Fibroblast of skin of right quadriceps (primary cell): ENCODE measurements at regions not wholly inside any gene's neighbourhood (a gene's known extent, or its start where the extent isn't known, plus 50 kb on each side); places are given as distances from the start of the nearest gene placed in this dataset.
"Not testable (repeated sequence)": the region's sequence is repeated elsewhere in the genome, so short reads cannot be mapped to it uniquely, and the experiment has no call there.

Source experiments
- DNase-seq: peaks from one replicate; pipeline ENCODE4 v3.0.0-alpha.2; 2013

DNA sequence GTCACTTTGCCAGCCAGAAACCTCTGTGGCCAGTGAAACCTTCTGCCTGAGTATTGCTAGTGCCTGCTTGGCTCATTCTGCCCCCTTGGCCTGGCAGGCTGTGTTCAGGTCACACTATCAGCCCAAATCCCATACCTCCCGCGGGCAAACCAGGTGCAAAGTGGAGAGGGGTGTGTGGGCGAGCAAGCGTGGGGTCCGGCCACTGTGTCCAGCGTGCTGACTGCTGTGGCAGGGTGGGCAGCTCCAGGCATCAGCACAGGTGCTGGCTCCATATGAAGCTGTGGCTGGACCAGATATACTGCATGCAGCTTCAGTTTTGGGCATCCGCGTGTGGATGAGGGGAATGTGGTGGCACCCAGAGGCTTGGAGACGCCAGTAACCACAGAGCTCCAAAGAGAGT, 576.5 kb upstream of the EDIL3 start:
- no peak for DNase-seq

DNA sequence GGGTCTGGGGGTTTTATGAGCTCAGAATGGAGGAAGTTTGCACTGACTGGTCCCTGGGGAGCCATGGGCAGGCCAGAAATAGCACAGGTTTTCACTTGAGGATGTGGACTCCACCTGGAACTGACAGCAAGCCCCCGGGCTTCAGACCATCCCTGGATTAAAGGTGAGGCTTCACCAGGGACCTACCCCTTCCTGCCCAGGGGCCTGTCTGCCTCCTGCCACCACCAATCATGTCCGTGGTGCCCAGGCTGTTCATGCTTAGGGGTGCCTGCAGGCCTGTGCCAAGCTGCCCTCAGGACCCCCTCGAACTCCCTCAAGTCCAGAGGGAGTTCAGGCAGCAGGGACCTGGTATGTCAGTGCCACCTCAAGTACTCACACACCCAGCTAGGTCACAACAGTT, 577.2 kb upstream of the EDIL3 start:
- DNase-seq, result no peak

DNA sequence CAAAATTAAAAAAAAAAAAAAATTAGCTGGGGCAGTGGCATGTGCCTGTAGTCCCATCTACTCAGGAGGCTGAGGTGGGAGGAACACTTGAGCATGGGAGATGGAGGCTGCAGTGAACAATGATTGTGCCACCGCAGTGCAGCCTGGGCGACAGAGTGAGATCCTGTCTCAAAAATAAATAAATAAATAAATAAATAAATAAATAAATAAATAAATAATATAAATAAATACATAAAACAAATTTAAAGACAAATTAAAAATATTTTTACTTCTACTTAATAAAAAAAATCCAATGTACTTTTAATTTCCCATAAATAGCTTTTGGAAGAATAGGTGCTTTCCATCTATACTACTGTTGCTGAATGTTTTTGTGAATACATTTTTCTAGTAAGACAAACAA, 598.4 kb upstream of the EDIL3 start:
- no peak for DNase-seq

DNA sequence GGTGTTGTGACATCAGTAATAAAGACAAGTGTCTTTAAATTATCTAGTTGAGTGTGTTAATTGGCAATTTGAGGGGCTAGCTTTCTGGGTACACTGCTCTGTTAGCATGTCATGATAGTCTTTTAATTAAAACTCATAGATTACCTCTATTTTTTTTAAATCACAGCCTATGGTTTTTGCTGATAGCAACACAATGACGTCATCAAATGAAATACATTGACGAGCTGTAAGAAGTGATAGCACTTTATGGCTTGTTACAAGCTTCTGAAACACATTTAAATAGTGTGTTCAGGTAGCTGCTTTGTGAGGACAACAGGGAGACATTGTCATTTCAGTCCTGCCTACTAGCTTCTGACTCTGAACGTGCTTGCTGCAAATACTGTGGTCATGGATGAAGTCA, 600.5 kb upstream of the EDIL3 start:
- DNase-seq, result no peak

DNA sequence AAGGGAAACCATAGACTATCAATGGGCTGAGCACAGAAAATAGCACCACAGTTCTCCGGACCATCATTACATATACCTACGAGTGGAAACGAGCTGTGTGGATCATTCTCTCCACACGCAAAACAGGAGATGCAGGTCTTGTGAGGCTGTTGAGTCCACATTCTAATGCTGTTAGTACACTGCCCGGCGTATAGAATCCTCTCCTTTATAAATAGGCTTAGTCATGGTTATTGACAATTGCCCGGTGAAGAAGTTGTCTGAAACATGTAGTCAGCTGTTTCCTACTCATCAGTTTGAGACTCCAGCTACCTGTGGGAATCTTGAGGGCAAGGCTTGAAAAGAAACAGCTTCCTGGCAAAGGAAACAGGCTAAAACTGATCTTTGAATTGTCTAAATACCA, 602.0 kb upstream of the EDIL3 start:
- DNase-seq, result no peak

DNA sequence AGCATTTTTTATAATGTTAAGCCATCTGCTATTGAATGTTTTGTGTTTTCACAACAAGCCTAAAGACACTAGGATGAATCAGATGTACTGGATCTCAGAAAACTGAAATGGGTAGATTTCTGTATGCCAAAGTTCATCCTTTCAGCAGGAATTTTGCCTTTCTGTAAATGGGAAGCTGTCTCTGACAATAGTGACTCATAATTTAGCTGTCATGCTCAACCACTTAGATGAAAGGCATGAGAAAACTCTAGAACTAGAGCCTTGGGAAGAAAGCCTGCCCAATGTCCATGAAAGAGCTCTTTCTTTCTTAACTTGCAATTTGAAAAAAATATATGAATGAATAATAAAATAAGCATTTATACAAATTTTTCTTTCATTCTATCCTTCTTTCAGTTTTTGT, 616.0 kb upstream of the EDIL3 start:
- peak; percentile 1 for DNase-seq

DNA sequence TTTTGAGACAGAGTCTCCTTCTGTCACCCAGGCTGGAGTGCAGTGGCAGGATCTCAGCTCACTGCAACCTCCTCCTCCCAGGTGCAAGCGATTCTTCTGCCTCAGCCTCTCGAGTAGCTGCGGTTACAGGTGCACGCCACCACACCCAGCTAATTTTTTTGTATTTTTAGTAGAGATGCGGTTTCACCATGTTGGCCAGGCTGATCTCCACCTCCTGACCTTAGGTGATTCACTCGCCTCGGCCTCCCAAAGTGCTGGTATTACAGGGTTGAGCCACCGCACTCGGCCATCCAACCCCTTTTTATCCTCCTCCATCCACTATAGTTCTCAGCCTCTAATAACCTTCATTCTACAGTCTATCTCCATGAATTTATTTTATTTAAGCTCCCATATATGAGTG, 617.3 kb upstream of the EDIL3 start:
- not testable (repeated sequence) for DNase-seq

DNA sequence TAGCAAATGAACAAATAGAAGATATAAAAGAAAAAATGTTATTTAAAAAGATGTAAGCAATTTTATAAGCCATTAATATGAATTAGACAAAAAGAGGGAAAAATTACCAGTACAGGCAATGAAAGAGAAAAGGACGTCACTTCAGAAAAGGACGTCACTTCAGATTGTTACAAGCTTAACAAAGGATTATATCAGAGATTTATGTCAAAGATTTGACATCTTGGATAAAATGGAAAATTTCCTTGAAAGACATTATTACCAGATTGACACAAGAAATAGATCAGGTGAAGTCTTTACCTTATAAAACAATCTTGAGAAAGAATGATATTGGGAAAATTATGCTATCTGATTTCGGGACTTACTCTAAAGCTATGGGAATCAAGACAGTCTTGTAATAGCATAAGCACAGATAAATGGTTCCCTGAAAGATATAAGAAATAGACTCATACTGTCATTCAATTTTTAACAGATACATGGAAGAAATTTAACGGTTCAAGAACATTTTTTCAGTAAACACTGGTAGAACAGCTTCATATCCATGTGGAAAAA, 625.4 kb upstream of the EDIL3 start:
- DNase-seq, result no peak

DNA sequence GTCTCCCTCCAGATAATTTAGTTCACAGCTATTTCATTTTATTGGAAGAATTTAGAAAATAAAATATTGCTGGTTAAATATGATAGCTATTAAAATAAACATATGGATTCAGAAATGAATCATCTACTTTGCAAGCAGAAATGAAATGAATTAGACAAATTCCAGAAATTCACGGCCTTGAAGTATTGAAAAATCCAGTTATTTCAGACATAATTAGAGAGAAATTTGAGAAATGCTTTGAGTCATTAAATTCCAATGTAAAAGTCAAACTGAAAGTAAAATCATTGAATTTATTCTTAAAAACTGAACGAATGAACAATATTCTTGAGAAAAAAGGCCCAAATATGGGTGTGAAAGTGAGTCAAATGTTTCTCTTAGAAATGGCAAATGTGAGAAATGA, 632.6 kb upstream of the EDIL3 start:
- peak; percentile 2 for DNase-seq

DNA sequence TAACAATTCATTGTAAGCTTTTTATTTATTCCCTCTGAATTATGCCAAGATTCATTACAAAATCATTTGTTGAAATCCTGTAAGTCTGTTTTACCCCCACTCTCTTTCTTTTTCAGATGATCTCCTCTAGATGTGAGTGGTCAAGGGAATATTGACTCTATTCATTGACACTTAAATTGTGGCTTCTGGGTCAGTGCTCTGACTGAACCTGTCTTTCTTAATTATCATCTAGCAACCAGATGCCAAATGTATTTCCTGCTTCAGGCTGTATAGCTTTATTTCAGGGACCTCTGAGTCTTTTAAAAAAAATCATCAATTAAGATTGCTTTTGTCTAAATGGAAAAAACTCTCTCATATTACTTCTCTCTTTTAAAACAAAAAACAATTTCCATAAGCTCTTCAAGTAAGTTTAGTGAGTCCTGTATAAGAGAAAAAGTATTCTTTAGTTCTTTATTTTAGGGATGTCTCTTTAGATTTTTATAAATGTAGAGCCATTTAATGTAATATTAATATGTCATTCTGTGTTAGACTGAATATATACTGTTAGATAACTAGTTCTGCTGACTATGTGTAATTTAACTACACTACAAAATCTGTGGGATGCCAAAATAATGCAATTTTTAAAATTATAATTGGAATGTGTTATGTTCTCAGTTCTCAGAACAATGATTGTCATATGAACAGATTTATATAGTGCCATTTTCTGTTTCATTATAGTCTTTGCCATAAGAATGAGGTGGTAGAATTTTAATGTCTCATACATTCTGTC, 645.8 kb upstream of the EDIL3 start:
- DNase-seq, result no peak

DNA sequence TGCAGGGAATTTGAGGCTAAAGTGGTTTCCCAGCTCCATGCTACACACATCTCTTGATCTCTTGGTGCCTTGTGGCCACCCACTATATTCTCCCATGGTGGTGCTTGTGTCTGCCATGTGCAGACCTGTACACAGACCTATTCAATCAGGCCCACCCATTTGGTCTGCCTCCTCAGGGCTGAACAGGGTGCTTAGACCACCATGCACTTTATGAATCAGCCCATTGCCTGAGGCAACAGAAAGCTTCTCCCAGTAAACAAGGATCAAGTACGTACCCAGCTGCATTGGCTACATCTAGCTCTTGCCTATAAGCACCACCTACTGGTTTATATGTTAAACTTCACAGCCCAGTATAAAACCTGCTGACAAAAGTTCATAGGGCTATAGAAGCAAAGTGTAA, 664.3 kb upstream of the EDIL3 start:
- peak; percentile 50 for DNase-seq

DNA sequence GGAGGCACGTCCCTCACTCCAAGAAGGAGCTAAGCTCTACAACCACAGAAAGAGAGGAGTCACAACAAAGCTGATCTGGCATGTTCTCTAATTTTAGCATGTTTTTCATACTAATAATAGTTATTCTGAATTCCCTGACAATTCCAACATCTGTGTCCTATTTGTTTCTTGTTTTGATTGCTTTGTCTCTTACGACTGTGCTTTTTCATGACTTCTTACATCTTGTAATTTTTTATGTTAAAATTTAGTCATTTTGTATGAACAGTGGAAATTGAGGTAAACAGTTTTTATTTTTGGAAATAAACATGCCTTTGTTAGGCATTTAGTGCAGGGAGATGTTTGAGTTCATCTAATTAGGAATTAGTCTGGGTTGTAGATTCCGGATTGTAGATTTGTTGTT, 668.1 kb upstream of the EDIL3 start:
- no peak for DNase-seq

DNA sequence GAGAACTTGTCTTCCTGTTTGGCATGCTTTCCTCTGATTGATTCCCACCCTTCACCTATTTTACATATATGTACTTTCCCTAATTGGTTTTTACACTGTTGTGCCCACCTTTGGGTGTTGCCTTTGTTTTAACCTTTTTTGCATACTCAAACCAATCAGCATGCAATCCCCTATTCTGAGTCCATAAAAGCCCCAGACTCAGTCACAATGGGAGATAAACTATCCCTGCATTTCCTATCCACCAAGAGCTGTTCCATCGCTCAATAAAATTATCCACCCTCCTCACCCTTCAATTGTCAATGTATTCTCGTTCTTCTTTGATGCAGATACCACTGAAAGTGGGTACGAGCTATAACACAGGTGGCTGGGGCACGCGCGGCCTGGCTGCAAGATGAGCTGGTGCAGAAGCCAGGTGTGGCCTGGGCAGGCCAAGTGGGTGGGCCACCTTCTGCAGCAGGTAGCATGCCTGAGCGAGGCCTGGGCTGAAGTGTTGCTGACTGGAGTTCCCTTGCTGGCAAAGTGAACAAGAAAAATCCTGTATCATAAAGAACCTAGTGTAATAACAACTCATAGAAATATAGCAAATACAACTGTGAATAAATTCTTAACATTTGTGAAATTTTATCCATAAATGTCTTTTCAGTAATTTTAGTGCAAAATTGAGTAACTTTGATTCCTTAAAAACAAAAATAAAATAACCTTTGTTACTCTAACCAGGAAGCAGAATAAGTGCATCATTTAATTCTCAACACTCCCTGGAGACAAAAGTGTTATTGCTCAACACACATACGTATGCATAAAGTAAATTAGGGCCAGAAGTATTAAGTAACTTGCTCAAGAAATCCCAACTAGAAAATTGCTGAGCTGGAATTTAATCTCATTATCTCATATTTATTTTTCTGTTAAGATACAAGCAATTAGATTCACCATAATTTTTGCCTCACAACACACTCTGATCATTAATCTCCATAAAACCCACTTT, 685.3 kb upstream of the EDIL3 start:
- no peak for DNase-seq

DNA sequence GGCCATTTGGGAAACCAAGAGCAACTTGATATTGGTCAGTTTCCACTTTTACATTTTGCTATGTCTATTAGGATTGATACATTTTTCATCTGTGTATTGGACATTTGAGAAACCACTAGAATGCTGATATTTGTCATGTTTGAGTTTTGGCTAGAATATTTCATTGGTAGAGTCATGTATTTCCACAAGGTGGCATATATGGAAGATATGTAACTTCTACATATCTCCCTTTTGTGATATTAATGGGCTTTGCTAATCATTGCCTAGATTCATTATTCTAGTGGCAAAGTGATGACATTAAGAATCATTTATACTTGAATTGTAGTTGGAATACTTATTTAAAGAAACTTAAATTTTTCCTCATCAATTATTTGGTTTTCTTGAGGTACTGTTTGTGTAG, 692.9 kb upstream of the EDIL3 start:
- no peak for DNase-seq

DNA sequence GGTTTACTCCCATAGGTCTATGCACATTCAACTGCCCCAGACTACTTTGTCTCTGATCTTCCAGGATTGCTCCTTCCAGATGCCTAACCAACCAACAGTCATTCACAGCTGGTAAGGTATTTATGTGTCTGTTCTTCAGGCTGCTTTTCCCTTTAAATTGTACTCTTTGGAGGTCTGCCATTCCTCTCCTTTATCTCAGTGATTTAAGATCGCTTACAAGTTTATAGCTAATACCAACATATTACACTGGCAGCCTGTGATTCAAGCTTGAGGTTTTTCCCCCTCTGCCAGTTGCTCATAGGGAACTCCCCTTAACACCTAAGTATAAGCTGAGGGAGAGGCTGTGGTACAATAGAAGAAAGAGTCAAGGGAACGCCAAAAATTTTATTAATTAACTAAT, 711.7 kb upstream of the EDIL3 start:
- no peak for DNase-seq

DNA sequence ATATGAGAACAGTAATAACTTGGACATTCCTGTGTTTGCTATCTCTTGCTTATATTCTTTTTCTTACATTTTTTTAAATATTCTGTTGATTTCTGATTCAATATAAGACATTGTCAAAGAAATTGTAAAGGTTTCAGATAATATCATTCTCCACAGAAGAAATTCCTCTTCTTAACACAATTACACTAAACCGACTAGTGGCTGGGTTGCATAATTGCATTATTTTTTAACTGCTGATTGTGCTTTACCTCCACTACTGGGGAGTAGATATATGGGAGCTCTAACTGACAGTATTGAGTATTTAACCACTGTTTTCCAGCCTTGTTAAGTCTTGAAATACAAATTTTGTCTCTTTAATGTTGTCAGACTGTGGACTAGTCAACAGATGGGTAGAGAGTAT, 723.8 kb upstream of the EDIL3 start:
- no peak for DNase-seq

DNA sequence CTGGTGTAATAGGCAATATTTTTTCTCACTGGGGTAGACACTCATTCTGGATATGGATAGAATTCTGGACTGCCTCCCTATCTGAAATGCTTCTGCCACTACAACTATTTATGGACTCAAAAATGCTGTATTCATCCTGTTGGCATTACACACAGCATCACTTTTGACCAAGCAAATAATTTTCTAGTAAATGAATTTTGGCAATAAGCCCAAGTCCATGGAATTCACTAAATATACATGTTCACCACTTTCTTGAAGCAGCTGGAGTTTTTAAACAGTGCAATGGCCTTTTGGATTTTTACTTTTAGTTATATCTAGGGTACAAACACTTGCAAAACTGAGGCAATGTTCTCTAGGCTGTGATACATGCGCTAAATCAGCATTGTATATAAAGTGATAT, 724.9 kb upstream of the EDIL3 start:
- DNase-seq, result no peak

DNA sequence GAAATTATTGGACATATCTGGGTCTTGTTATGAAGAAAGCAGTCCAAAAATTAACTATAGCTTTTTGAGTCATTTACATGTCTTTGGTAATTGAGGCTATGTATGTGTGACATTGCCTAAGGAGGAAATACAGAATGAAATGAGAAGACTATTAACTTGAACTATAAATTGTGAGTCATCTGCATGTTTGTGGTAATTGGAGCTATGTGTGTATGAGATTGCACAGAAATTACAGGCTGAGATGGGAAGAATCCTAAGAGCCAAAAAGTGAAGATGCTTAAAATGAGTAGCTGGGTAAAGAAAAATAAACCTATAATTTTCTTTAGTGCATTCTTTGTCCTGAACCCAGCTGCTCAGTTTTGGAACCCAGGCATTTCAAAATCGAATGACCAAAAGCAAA, 747.6 kb upstream of the EDIL3 start:
- peak; percentile 57 for DNase-seq

DNA sequence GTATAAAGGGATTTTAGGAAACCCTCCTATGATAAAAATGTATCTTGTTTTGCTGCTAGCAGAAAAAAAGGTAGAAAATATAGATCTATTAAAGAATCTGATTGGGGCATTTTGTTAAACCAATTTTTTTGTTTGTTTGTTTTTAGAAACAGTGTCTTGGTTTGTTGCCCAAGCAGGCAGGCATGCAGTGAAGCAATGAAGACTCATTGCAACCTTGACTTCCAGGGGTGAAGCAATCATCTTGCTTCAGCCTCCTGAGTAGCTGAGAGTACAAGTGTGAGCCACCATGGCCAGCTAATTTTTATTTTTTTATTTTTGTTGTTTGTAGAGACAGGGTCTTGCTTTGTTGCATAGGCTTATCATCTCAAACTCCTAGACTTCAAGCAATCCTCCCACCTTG, 755.8 kb upstream of the EDIL3 start:
- no peak for DNase-seq

DNA sequence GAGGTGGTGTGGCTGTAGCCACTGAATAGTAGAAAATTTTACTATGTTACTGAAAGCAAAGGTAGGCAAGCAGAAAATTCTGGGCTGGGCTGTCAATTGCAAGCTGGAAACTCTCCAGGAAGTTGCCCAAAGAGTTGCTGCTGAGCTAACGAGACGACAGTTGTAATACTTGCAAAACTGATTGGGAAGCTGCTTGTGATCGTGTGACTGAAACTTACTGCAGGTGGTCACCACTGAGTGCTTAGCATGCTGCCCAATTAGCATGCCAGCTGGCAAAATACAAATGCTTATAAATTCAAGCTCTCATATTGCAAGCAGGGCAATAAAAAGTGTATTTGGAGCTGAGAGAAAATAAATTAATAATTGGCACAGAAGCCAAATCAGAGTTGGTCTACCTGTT, 758.5 kb upstream of the EDIL3 start:
- DNase-seq, result no peak

DNA sequence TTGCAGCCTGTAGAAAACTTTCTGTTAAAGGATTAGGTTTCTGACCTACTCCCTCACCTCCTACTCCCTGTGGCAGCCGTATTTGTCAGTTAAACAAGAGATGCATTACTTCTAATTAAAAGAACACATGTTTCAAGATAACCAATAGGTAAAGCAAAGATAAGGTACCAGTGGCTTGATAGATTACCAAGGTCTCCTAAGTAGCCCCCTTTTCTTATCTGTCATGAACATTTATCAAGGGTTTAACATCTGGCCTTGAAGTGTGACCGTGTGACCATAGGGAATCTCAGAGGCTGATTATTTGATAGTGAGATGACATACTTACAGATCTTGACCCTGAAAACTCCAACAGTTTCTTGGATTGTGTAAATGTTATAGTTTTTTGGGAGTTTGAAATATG, 764.0 kb upstream of the EDIL3 start:
- no peak for DNase-seq

DNA sequence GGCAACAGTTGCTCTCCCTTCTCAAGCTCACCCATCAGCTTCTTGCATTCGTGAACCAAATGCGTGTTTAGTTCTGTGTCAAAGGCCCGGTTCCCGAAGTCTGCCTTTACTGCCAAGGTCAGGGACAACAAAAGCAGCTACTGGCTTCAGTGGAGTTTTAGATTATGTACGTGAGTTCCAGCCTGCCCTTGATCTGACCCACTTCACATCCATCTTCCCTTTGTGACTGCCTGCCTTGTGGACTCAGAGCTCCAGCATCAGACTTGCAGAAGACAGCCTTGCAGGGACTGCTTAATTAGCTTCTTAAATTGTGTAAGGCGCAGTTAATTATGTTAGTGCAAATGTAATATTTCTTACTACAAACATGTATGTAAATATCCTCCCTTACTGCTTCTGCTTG, 774.7 kb upstream of the EDIL3 start:
- no peak for DNase-seq

DNA sequence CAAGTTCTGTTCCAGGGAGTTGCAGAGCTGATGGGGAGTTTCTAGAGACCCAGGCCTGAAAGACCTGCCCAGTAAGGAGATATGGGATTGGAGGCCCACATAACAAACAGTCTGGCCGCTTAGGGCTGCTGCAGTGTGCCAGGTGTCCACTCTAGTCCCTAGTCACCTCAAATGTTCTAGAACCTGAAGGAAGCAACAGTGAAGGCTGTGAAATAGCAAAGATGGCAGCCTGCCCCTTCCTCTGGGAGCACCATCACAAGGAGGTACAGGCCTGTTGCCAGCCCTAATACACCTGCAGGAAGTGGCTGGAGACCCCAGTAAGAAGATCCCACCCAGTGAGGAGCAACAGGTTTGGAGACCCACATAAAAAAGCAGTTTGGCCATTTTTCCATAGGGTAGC, 783.8 kb upstream of the EDIL3 start:
- no peak for DNase-seq

DNA sequence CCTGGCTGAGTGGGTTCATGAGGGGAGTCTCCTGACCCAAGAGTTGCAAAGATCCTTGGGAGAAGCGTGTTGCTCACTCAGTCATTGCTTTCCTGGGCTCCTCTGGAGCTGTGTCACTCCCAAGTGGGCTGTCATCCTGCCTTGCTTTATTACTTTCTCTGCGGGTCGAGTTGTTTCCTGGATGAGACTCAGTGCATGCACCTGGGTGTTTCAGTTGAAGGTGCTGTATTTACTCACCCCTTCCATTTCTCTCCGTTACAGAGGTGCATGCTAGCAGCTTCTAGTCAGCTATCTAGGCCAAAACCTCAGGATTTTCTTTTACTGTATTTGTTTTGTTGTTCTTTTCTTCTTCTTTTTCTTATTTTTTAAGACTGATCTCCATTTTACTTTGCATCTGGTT, 785.5 kb upstream of the EDIL3 start:
- no peak for DNase-seq
